HEK293T (cell line): ENCODE measurements at regions not wholly inside any gene's neighbourhood (a gene's known extent, or its start where the extent isn't known, plus 50 kb on each side); places are given as distances from the start of the nearest gene placed in this dataset.

Experiments used
- BHLHE40 ChIP-seq: fragments of 450-650 bp; IDR thresholded peaks from 2 replicates; pipeline ENCODE4 v1.6.1; 2016; ENCODE audit warnings: mild to moderate bottlenecking, moderate library complexity, borderline replicate concordance
- NFRKB ChIP-seq: fragments of 450-650 bp; IDR thresholded peaks from 2 replicates; pipeline ENCODE4 v1.6.1; 2016; ENCODE audit warnings: mild to moderate bottlenecking, moderate library complexity

DNA sequence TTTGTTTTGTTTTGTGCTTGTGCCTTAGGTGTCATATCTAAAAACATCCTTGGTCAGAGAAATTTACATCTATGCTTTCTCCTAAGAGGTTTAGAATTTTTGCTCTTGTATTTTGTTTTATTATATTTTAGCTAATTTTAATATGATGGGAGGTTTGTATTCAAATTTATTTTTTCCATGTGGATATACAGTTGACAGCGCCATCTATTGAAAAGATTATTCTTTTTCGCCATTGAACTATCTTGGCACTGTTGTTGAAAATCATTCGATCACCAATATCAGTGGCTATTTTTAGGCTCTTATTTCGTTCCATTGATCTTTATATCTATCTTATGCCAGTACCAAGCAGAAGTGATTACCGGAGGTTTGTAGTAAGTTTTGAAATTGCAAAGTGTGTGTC lies 510.3 kb downstream of the BRD1 start:
- no peak for TF ChIP-seq NFRKB
- TF ChIP-seq BHLHE40: no peak
